Tibial artery (tissue), 4 donors: ENCODE measurements at regions not wholly inside any gene's neighbourhood (a gene's known extent, or its start where the extent isn't known, plus 50 kb on each side); places are given as distances from the start of the nearest gene placed in this dataset.
"Not testable (repeated sequence)": the region's sequence is repeated elsewhere in the genome, so short reads cannot be mapped to it uniquely, and the experiment has no call there.

Experiments used
- DNase-seq, 2 donors: peaks; one replicate each; pipeline ENCODE4 v3.0.0-alpha.2; 2019
- H3K27ac ChIP-seq, 2 donors: fragments of 200-600 bp; sonication (generic) in 1 of 2; 1 replicate in 1 of 2; 2 replicates in 1 of 2; pipeline ENCODE4 v1.5.1; 2018 to 2019; ENCODE audit warnings: mild to moderate bottlenecking in 1 of 2
- H3K27me3 ChIP-seq, 2 donors: fragments of 200-600 bp; sonication (generic) in 1 of 2; one replicate each; pipeline versions ENCODE4 v1.5.1 to v1.6.0; 2016 to 2019
- H3K36me3 ChIP-seq, 3 donors: fragments of 200-600 bp; sonication (generic) in 2 of 3; one replicate each; pipeline ENCODE4 v1.5.1; 2016 to 2019; ENCODE audit warnings: mild to moderate bottlenecking in 2 of 3
- H3K4me1 ChIP-seq, 4 donors: fragments of 200-600 bp; sonication (generic) in 2 of 4; 1 replicate in 3 of 4; 2 replicates in 1 of 4; pipeline ENCODE4 v1.5.1; 2016 to 2019
- H3K4me3 ChIP-seq, 2 donors: fragments of 200-600 bp; sonication (generic) in 1 of 2; 1 replicate in 1 of 2; 2 replicates in 1 of 2; pipeline ENCODE4 v1.5.1; 2018 to 2019; ENCODE audit warnings: mild to moderate bottlenecking in 2 of 2
- H3K9me3 ChIP-seq, 3 donors: fragments of 200-600 bp; sonication (generic) in 1 of 3; one replicate each; pipeline ENCODE4 v1.5.1; 2016 to 2019
- CTCF ChIP-seq, 2 experiments: fragments of 200-600 bp in 1 of 2; fragments of 450-650 bp in 1 of 2; IDR thresholded peaks; one replicate each; pipeline ENCODE4 v1.5.1; 2017 to 2019; ENCODE audit warnings: antibody characterized with exemption in 2 of 2, mild to moderate bottlenecking in 1 of 2, moderate library complexity in 1 of 2
- intact Hi-C: fragments of 100-400 bp; cut with DNase I; formaldehyde crosslinking; loops from one replicate; pipeline ENCODE4 v1.15.0; 2023; ENCODE audit warnings: low total_unique reads

- H3K9me3 ChIP-seq = no peaks in the 10 kb centered on the region
- no peaks in the 10 kb centered on the region for H3K27me3 ChIP-seq
- intact Hi-C loops = no loop called here
- H3K36me3 ChIP-seq = no peaks in the 10 kb centered on the region
- H3K27ac ChIP-seq = no peak overlapping the region
- no peak for TF ChIP-seq CTCF (IDR thresholded peaks at IDR 0.05)
- DNase-seq = no peak
- no peak overlapping the region for H3K4me3 ChIP-seq
- no peaks in the 10 kb centered on the region for H3K4me1 ChIP-seq
Measured at GRCh38 chr4:110424144-110424543, 51.8 kb upstream of the ENPEP start.

DNA sequence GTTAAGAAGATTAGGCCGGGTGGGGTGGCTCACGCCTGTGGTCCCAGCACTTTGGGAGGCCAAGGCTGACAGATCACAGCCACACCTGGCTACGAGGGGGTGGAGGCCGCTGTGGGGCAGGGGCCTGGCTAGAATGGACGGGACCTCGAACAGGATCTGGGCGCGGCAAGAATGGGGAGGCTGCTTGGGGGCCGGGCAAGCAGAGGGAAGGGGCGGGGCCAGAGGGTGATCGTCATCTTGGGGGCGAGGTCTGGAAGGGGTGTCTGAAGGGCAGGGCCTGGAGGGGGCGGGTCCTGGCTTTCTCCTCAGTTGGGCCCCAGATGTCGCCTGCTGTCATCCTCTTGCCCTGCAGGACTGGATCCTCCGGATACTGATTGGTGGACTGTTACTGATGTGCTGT, 57.3 kb upstream of the ENPEP start:
- no peaks in the 10 kb centered on the region for H3K36me3 ChIP-seq
- H3K27ac ChIP-seq = no peak overlapping the region
- intact Hi-C loops = no loop called here
- no peak overlapping the region for H3K4me3 ChIP-seq
- no peaks in the 10 kb centered on the region for H3K27me3 ChIP-seq
- H3K4me1 ChIP-seq = no peaks in the 10 kb centered on the region
- DNase-seq = no peak
- H3K9me3 ChIP-seq = no peaks in the 10 kb centered on the region
- no peak for TF ChIP-seq CTCF (IDR thresholded peaks at IDR 0.05)

GRCh38 chr4:110417136-110417535, 58.8 kb upstream of the ENPEP start:
- intact Hi-C loops = no loop called here
- Histone ChIP-seq H3K9me3 (no peaks in the 10 kb centered on the region), H3K36me3 (no peaks in the 10 kb centered on the region), H3K27me3 (no peaks in the 10 kb centered on the region), H3K4me1 (no peaks in the 10 kb centered on the region), H3K4me3 (no peak overlapping the region), H3K27ac (no peak overlapping the region)
- TF ChIP-seq CTCF (IDR thresholded peaks at IDR 0.05) = no peak
- no peak for DNase-seq

- DNase-seq = no peak
- no peak for TF ChIP-seq CTCF (IDR thresholded peaks at IDR 0.05)
- Histone ChIP-seq H3K27me3 (no peaks in the 10 kb centered on the region), H3K4me3 (no peak overlapping the region), H3K36me3 (no peaks in the 10 kb centered on the region), H3K4me1 (no peaks in the 10 kb centered on the region), H3K9me3 (no peaks in the 10 kb centered on the region), H3K27ac (no peak overlapping the region)
- intact Hi-C loops = no loop called here
Measured at GRCh38 chr4:110415478-110415877, 60.5 kb upstream of the ENPEP start.

GRCh38 chr4:110415041-110415440, 60.9 kb upstream of the ENPEP start:
- Histone ChIP-seq H3K36me3 (no peaks in the 10 kb centered on the region), H3K27ac (no peak overlapping the region), H3K4me1 (no peaks in the 10 kb centered on the region), H3K9me3 (no peaks in the 10 kb centered on the region), H3K4me3 (no peak overlapping the region), H3K27me3 (no peaks in the 10 kb centered on the region)
- intact Hi-C loops = no loop called here
- TF ChIP-seq CTCF (IDR thresholded peaks at IDR 0.05) = no peak
- DNase-seq = no peak

- no peaks in the 10 kb centered on the region for H3K36me3 ChIP-seq
- no peaks in the 10 kb centered on the region for H3K27me3 ChIP-seq
- no peak overlapping the region for H3K4me3 ChIP-seq
- no peak for TF ChIP-seq CTCF (IDR thresholded peaks at IDR 0.05)
- no peak for DNase-seq
- no peak overlapping the region for H3K27ac ChIP-seq
- intact Hi-C loops = no loop called here
- H3K9me3 ChIP-seq = no peaks in the 10 kb centered on the region
- no peaks in the 10 kb centered on the region for H3K4me1 ChIP-seq
Measured at GRCh38 chr4:110414561-110414920, 61.4 kb upstream of the ENPEP start.

DNA sequence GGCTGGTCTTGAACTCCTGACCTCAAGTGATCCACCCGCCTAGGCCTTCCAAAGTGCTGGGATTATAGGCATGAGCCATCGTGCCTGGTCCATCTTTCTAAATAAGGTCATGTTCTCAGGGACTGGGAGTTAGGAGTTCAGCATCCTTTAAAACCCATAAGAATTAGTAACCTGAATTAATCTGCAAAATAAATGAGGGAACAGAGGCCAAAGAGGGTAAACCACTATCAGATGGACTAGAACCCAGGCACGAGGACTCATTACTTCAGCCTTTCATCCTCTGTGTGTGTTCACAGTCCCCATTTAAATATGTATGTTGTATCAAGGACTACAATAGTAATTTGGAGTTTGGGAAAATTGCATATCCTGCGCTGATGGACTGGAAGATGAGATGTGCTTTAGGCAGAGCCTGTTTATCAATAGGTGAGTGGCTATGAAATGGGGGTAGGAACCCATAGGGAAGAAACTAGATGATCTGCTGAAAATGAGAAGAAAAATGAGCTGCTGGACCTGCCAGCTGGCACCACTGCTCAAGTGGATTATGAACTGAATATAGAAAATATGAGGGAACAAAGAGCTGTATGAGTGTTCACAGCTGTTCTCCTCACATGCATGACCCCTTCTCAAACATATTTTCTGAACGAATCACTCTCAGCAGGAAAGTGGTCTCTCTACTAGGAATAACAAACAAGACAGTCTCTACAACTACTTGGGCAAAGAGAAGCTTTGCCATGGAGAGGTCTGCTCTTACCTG, 62.0 kb upstream of the ENPEP start:
- intact Hi-C loops, DNase-seq, H3K36me3 ChIP-seq: not testable (repeated sequence)

More for the DNA sequence above, 62.0 kb upstream of the ENPEP start:
- H3K27me3 ChIP-seq, H3K4me1 ChIP-seq, H3K9me3 ChIP-seq, H3K27ac ChIP-seq, H3K4me3 ChIP-seq: not testable (repeated sequence)
